GM12875 (cell line): ENCODE measurements at regions not wholly inside any gene's neighbourhood (a gene's known extent, or its start where the extent isn't known, plus 50 kb on each side); places are given as distances from the start of the nearest gene placed in this dataset.

Experiments
- H3K4me3 ChIP-seq: one replicate; pipeline ENCODE4 v1.5.1; 2011; ENCODE audit warnings: low read depth, low read length, control low read depth
- TF ChIP-seq, protein P1 (sequence below): IDR thresholded peaks from 2 replicates; pipeline ENCODE4 v1.5.1; 2011; ENCODE audit warnings: low read depth, mild to moderate bottlenecking, control low read depth, inconsistent platforms, low read length, moderate library complexity, borderline replicate concordance; ENCODE audit not compliant: insufficient read depth

DNA sequence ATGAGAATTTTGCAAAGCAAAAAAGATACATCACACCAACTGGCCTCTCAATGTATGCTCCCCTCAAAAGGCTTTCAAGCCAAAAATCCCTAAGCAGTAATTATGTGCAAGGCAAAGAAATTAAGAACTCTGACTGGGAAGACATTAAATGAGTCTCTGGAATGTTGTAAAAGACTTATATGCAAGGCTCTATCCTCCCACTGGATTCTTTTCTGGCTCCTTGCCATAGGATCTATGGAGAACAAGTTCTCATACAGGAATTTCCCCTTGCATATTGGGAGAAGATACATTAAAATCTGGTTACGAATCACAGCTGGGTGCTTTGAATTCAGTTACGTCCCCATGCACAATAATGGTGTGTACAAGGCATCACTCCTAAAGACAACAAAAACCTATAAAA is 73.4 kb upstream of the ATL2 start:
- TF ChIP-seq, protein P1, sequence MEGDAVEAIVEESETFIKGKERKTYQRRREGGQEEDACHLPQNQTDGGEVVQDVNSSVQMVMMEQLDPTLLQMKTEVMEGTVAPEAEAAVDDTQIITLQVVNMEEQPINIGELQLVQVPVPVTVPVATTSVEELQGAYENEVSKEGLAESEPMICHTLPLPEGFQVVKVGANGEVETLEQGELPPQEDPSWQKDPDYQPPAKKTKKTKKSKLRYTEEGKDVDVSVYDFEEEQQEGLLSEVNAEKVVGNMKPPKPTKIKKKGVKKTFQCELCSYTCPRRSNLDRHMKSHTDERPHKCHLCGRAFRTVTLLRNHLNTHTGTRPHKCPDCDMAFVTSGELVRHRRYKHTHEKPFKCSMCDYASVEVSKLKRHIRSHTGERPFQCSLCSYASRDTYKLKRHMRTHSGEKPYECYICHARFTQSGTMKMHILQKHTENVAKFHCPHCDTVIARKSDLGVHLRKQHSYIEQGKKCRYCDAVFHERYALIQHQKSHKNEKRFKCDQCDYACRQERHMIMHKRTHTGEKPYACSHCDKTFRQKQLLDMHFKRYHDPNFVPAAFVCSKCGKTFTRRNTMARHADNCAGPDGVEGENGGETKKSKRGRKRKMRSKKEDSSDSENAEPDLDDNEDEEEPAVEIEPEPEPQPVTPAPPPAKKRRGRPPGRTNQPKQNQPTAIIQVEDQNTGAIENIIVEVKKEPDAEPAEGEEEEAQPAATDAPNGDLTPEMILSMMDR, result no peak
- no peak overlapping the region for H3K4me3 ChIP-seq

DNA sequence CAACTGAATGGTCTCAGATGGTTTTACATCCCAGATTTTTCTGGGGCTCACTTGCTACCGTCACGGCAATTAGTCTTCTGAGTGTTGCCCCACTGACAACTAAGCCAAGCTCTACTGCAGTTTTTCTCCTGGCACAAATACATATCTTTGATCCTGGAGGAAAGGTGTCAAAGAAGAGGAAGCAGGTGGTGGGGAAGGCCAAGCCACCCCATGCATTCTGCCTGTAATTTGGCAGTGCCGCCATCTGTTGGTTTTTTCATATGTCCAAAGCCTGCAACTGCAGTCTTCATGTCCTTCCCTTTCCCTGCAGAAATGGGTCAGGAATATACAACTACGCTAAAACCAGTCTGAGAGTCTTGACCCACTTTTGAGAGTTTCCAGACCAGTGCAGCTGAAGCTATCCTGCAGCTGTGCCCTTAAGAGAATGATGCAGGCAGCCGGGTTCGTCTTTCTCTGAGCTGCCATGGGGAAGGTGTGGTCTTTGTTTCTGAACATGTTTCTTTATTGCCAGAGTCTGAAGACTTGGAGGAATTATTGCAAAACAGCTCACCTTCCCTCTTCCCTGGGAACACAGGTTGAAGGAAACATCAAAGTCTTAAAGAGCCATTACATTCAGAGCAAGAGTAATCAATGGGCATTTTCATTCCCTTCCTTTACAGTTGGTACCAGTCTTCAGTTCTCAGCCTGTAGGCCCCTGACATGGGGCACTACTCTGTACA is 71.8 kb upstream of the ATL2 start:
- TF ChIP-seq, protein P1, result no peak
- H3K4me3 ChIP-seq, result no peak overlapping the region

DNA sequence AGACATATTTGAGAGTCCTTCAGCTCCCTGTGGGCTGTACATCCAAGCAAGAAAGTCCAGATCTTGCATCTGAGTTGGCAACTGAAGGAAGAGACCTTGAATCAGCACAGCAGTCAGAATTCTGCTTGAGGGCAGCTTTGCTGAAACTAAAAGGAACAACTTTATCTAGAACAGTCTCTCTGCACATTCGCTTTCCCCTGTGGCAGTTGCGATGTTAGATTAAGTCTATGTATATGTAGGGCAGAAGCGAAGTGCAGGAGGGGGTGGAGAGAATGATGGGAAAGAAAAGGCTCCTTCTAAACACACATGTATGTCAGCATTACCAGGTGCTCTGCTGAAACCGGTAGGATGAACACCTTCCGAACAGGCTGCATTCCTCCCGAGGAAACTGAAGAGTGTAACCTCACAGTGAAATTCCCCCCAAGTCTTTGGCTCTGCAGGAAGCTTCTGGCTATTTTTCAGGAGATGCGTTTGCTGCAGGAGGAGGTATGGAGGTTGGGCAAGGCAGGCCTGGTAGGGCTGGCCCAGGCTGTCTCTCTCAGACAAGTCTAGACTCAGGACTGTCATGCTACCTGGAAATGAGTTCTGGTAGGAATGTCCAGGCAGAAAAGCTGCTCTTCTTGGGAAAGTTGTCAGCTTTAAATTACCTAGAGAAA is 70.0 kb upstream of the ATL2 start:
- H3K4me3 ChIP-seq, result no peak overlapping the region
- TF ChIP-seq, protein P1, result no peak

DNA sequence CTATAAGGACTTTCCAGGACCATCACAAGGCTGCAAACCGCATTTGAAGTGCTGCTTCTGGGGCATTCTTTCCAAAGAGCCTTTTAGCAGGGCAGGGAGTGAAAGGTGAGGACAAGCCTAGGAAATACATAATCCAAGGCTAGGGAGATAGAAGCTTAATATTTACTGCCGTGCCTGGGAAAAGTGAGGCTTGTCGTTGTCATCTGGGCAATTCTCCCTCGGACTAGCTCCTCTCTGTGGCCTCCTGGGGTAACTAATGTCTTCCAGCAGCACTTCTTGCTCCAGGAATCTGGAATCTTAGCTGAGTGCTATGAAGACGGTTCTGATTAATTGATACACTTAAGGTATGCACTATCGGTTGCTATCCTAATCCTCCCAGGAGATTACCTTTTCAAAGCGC is 69.3 kb upstream of the ATL2 start:
- H3K4me3 ChIP-seq, result no peak overlapping the region

DNA sequence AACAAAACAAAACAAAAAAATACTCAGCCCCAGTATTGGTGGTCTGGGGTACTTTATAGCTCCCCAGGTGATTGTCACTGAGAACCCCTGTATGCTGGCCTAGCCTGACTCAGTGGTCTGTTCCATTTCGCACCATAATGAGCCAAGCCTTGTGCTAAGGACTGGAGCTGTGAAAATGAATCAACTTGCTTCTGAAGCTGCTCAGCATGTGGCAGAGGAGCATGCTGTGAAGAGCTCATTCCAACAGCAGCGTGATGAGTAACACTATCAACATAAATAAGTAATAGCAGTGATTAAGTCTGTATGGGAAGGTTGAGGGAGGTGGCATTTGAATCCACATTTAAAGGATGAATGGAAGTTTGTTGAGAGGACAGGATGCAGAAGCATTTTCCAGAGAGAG is 67.2 kb upstream of the ATL2 start:
- TF ChIP-seq, protein P1, result no peak
- no peak overlapping the region for H3K4me3 ChIP-seq

More for the DNA sequence above, 69.3 kb upstream of the ATL2 start:
- TF ChIP-seq, protein P1, result no peak

DNA sequence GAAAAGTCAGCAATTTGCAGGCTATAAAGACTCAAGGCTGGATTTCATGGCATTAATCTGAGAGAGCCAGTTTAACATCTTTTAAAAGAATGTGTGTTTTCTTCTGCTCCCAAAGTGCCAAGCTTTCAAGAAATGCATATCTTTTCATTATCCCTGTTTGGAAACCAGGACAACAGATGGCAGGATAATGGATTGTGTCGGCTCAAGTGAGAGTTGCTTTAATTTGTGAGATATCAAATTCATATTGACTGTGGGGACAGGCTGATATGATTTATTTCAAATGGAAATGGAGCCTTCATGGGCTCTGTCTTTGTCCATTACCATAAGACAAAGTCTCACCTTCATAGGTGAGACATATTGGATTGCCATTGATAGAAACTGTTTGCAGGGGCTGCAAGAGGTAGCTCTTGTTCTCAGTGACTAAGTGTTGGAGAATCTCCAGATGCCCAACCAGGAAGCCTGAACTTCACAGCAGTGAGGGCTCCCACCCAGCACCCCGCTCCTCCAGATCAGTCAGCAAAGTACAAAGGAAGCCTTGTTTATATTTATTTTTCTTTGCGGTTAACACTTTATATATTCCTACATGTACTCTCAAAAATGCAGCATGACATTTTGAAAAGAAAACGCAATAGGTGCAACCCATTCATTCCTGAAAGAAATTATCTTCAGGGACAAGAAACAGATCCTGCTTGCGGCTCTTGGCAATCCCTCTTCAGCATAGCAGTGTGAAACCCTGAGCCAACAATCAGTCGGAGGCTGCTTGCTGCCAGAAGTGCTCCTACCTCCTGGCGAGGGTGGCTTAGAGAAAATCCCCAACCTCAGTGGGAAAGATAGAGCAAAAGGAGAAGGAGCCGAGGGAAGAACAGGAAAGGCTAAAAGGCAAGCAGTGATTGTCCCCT is 65.8 kb upstream of the ATL2 start:
- TF ChIP-seq, protein P1, result no peak
- H3K4me3 ChIP-seq, result no peak overlapping the region
